RWPE2 (cell line): ENCODE measurements at regions not wholly inside any gene's neighbourhood (a gene's known extent, or its start where the extent isn't known, plus 50 kb on each side); places are given as distances from the start of the nearest gene placed in this dataset.

ENCODE experiments used
- ATAC-seq: fragments of 200-7000 bp; cut with Tn5 transposase; 3 replicates; pipeline ENCODE4 v1.9.1; 2021; ENCODE audit warnings: low read depth
- DNase-seq: peaks from one replicate; pipeline ENCODE4 v3.0.0-alpha.2; 2020; ENCODE audit warnings: low spot score
- H3K27ac ChIP-seq: fragments of 450-650 bp; 2 replicates; pipeline ENCODE4 v1.5.1; 2017; ENCODE audit warnings: mild to moderate bottlenecking; ENCODE audit not compliant: poor library complexity, severe bottlenecking
- H3K27me3 ChIP-seq: fragments of 250-450 bp; sonication (Bioruptor Pico); 2 replicates; pipeline ENCODE4 v1.5.1; 2021; ENCODE audit warnings: mild to moderate bottlenecking, moderate library complexity; ENCODE audit not compliant: insufficient read depth, poor library complexity, severe bottlenecking
- H3K36me3 ChIP-seq: fragments of 250-450 bp; sonication (Bioruptor Pico); 2 replicates; pipeline ENCODE4 v1.5.1; 2020; ENCODE audit warnings: low read depth, mild to moderate bottlenecking, moderate library complexity
- H3K4me1 ChIP-seq: fragments of 250-450 bp; sonication (Bioruptor Pico); 2 replicates; pipeline ENCODE4 v1.5.1; 2021; ENCODE audit warnings: mild to moderate bottlenecking, moderate library complexity; ENCODE audit not compliant: insufficient read depth, poor library complexity, severe bottlenecking
- H3K4me3 ChIP-seq: fragments of 250-450 bp; sonication (Bioruptor Pico); 2 replicates; pipeline ENCODE4 v1.5.1; 2021; ENCODE audit warnings: mild to moderate bottlenecking, moderate library complexity; ENCODE audit not compliant: severe bottlenecking
- H3K9me3 ChIP-seq: fragments of 250-450 bp; sonication (Bioruptor Pico); 2 replicates; pipeline ENCODE4 v1.5.1; 2021; ENCODE audit warnings: mild to moderate bottlenecking, moderate library complexity; ENCODE audit not compliant: severe bottlenecking
- TF ChIP-seq, protein P1 (sequence below): fragments of 450-650 bp; IDR thresholded peaks from one replicate; pipeline ENCODE4 v1.5.1; 2017; ENCODE audit warnings: mild to moderate bottlenecking, moderate library complexity; ENCODE audit not compliant: poor library complexity, severe bottlenecking

DNA sequence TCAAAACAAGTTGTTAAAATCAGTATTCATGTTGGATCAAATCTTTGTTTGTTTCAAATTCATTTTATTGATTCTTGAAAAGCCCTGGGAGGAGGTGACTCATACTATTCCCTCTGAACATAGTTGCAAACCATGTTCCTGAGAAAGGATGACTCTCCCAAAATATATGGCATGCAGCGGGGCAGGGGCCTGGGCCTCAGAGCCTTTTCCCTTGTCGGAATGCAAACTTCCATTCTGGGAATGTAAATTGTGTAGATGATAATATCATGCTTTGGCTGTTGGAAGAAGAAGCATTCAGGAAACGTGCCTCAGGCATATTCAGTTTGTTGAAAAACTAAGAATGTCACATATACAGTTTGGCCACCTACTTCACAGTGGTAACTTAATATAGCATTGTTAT lies 242.0 kb downstream of the AUH start:
- Histone ChIP-seq H3K27me3 (no peaks in the 10 kb centered on the region), H3K9me3 (no peaks in the 10 kb centered on the region), H3K4me3 (no peak overlapping the region), H3K36me3 (no peaks in the 10 kb centered on the region), H3K27ac (peak overlapping the region; percentile 78), H3K4me1 (peaks cover 16% of the 10 kb centered on the region)
- TF ChIP-seq, protein P1, sequence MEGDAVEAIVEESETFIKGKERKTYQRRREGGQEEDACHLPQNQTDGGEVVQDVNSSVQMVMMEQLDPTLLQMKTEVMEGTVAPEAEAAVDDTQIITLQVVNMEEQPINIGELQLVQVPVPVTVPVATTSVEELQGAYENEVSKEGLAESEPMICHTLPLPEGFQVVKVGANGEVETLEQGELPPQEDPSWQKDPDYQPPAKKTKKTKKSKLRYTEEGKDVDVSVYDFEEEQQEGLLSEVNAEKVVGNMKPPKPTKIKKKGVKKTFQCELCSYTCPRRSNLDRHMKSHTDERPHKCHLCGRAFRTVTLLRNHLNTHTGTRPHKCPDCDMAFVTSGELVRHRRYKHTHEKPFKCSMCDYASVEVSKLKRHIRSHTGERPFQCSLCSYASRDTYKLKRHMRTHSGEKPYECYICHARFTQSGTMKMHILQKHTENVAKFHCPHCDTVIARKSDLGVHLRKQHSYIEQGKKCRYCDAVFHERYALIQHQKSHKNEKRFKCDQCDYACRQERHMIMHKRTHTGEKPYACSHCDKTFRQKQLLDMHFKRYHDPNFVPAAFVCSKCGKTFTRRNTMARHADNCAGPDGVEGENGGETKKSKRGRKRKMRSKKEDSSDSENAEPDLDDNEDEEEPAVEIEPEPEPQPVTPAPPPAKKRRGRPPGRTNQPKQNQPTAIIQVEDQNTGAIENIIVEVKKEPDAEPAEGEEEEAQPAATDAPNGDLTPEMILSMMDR: no peak
- ATAC-seq (peak; percentile 83), DNase-seq (no peak)

DNA sequence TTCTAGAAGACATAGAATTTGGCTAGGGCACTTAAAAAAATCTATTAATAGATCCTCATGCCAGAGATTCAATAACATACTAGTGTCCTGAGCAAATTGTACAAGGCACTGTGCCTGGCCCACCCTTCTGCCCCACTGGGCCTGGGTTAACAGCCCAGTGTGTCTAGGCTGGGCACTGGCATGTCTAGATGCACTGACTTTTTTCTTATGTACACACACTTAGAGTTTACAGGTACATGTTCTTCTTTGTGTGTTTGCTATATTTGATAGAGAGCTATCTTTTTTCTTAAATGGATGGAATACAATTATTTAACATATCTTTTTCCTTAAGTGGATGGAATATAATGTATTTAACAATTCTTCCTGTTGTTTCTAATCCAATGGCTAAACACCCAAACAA lies 241.5 kb downstream of the AUH start:
- Histone ChIP-seq H3K27ac (peak overlapping the region; percentile 78), H3K4me3 (no peak overlapping the region), H3K4me1 (peaks cover 16% of the 10 kb centered on the region), H3K36me3 (no peaks in the 10 kb centered on the region), H3K9me3 (no peaks in the 10 kb centered on the region), H3K27me3 (no peaks in the 10 kb centered on the region)
- DNase-seq (no peak), ATAC-seq (no peak)
- TF ChIP-seq, protein P1: no peak

DNA sequence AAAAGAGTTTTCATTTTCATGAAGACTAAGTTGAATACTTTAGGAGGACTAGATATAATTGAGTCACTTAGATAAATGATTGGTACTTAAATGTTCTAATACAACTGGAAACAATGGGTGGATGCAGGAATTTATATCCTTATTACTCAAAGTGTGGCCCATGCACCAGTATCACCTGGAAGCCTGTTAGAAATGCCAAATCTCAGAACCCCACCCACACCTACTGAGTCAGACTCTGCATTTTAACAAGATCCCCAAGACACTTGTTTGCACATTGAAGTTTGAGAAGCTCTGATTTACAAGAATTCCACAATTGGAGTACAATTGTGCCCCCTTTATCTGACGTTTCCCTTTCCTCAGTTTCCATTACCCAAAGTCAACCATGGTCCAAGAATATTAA lies 239.0 kb downstream of the AUH start:
- Histone ChIP-seq H3K9me3 (no peaks in the 10 kb centered on the region), H3K27me3 (no peaks in the 10 kb centered on the region), H3K4me3 (no peak overlapping the region), H3K36me3 (no peaks in the 10 kb centered on the region), H3K27ac (no peak overlapping the region), H3K4me1 (peaks cover 16% of the 10 kb centered on the region)
- DNase-seq: no peak
- no peak for ATAC-seq
- TF ChIP-seq, protein P1: no peak

DNA sequence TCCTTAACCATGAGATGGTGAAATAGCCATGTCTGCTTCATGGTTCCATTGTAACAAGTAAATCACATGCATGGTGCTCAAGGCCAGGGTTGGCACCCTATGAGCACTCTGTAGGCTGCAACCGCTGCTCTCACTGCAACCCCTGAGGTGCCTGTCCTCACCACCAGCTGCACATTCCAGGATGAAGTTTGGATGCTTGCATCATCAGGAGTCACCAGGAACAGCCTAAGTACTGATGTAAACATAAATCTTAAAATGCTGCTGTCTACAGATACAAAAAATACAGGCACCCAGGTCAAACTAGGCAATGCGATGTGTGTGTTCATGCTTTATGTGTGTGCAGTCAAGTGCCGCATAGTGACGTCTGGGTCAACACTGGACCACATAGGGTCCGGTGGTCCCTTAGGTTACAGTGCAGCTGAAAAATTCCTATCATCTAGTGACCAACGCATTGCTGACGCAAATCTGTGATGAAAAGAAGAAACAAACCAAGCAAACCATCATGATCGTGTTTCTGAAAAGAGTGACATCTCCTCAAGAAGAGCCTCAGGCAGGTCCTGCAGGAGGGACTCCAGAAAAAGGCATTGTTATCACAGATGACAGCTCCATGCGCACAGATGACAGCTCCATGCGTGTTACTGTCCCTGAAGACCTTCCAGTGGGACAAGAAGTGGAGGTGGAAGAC lies 234.8 kb downstream of the AUH start:
- Histone ChIP-seq H3K27me3 (no peaks in the 10 kb centered on the region), H3K36me3 (no peaks in the 10 kb centered on the region), H3K4me3 (no peak overlapping the region), H3K27ac (no peak overlapping the region), H3K4me1 (peaks cover 18% of the 10 kb centered on the region), H3K9me3 (no peaks in the 10 kb centered on the region)
- DNase-seq: no peak
- ATAC-seq: no peak
- TF ChIP-seq, protein P1: no peak

DNA sequence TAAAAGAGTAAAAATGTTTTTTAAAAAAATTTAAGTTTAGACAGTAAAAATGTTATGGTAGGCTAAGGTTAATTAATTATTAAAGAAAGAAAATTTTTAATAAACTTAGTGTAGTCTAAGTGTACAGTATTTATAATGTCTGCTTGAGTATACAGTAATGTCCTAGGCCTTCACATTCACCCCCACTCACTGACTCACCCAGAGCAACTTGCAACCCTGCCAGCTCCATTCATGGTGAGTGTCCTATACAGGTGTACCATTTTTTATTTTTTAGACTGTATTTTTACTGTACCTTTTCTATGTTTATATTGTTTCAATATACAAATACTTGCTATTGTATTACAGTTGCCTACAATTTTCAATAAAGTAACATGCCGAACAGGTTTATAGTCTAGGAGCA lies 234.1 kb downstream of the AUH start:
- Histone ChIP-seq H3K4me3 (no peak overlapping the region), H3K27ac (no peak overlapping the region), H3K36me3 (no peaks in the 10 kb centered on the region), H3K9me3 (no peaks in the 10 kb centered on the region), H3K4me1 (peaks cover 23% of the 10 kb centered on the region), H3K27me3 (no peaks in the 10 kb centered on the region)
- TF ChIP-seq, protein P1: no peak
- DNase-seq (no peak), ATAC-seq (peak; percentile 70)
